ENCODE measurements at regions not wholly inside any gene's neighbourhood (a gene's known extent, or its start where the extent isn't known, plus 50 kb on each side); places are given as distances from the start of the nearest gene placed in this dataset.
A peak's percentile ranks its signal among the peaks of the same experiment; 100 is the strongest.

DNA sequence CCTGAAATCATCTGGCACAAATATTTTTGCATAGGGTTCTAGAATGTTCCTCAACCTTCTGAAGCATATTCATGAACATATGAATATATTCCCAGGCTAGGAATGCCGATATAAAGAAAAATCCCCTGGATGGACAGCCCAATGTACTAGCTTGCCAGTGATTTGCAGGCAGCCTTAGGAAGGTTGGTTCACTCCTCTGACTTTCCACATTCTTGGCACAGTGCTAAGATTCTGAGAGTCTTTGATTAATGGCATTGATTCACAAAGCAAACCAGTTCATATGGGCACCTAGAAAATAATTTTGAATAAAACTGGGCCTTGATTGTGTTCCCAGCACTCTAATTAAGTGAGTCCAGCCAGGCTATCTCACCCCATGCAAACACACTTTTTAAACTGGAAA, 56.9 kb upstream of the ENPP4 start:
- Histone ChIP-seq H3F3A (ENCODE audit: insufficient read depth, low read length) (no peaks in the 10 kb centered on the region), H2AFZ (ENCODE audit: low read length) (no peak overlapping the region), H3K9me2 (replicated peaks; ENCODE audit: insufficient read depth, low read length) (no peaks in the 10 kb centered on the region), H3K36me3 (replicated peaks; ENCODE audit: insufficient read depth, low read length) (no peaks in the 10 kb centered on the region), H4K20me1 (ENCODE audit: insufficient read depth, low read length) (no peaks in the 10 kb centered on the region), H3K4me1 (ENCODE audit: low read length) (no peaks in the 10 kb centered on the region), H3K4me2 (ENCODE audit: low read depth, low read length) (no peak overlapping the region), H3K9ac (ENCODE audit: low read length) (no peak overlapping the region), H3K9me3 (replicated peaks; ENCODE audit: insufficient read depth, low read length) (no peaks in the 10 kb centered on the region), H3K4me3 (ENCODE audit: low read length) (no peak overlapping the region), H3K27ac (ENCODE audit: low read length) (no peak overlapping the region), H3K27me3 (replicated peaks; ENCODE audit: insufficient read depth, low read length) (no peaks in the 10 kb centered on the region), H3K79me2 (ENCODE audit: low read length) (no peaks in the 10 kb centered on the region)
- TF ChIP-seq EZH2phosphoT487 (IDR thresholded peaks at IDR 0.05; ENCODE audit: low read length): no peak
- no peak for TF ChIP-seq CTCF (IDR thresholded peaks at IDR 0.05; ENCODE audit: low read length)
- TF ChIP-seq EZH2 (optimal IDR thresholded peaks at IDR 0.05; ENCODE audit: low read depth, low read length): no peak
- no peak for DNase-seq

GRCh38 chr6:46078294-46078693, 51.5 kb upstream of the ENPP4 start:
- Histone ChIP-seq H4K20me1 (ENCODE audit: insufficient read depth, low read length) (no peaks in the 10 kb centered on the region), H3K4me2 (ENCODE audit: low read depth, low read length) (no peak overlapping the region), H3K4me3 (ENCODE audit: low read length) (no peak overlapping the region), H3K27me3 (replicated peaks; ENCODE audit: insufficient read depth, low read length) (no peaks in the 10 kb centered on the region), H3K4me1 (ENCODE audit: low read length) (no peaks in the 10 kb centered on the region), H3K27ac (ENCODE audit: low read length) (no peak overlapping the region), H3K9ac (ENCODE audit: low read length) (no peak overlapping the region), H3K9me2 (replicated peaks; ENCODE audit: insufficient read depth, low read length) (no peaks in the 10 kb centered on the region), H3K9me3 (replicated peaks; ENCODE audit: insufficient read depth, low read length) (no peaks in the 10 kb centered on the region), H3K79me2 (ENCODE audit: low read length) (no peaks in the 10 kb centered on the region), H2AFZ (ENCODE audit: low read length) (no peak overlapping the region), H3K36me3 (replicated peaks; ENCODE audit: insufficient read depth, low read length) (no peaks in the 10 kb centered on the region), H3F3A (ENCODE audit: insufficient read depth, low read length) (no peaks in the 10 kb centered on the region)
- no peak for TF ChIP-seq CTCF (IDR thresholded peaks at IDR 0.05; ENCODE audit: low read length)
- TF ChIP-seq EZH2phosphoT487 (IDR thresholded peaks at IDR 0.05; ENCODE audit: low read length): no peak
- DNase-seq: no peak

DNA sequence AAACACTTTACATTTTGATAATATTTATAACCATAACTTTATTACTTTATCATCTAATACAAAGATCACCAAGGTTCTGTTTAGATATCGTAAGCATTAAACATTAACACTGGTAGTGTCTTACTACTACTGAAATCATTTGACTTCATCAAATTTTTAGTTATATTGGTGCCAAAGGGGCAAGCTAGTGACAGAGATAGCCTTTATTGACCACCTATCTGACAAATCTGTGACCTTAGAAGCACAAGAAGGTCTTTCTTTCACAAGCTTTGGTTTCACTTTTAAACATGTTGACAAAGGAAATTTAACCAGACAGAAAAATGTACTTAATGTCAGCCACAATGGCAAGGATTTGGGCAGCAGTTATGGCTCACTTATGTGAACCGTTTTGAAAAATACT, 50.7 kb upstream of the ENPP4 start:
- no peak for TF ChIP-seq CTCF (IDR thresholded peaks at IDR 0.05; ENCODE audit: low read length)
- Histone ChIP-seq H3K4me1 (ENCODE audit: low read length) (no peaks in the 10 kb centered on the region), H3K4me2 (ENCODE audit: low read depth, low read length) (peak overlapping the region; percentile 20; the same call in 1 of the 2 replicates), H2AFZ (ENCODE audit: low read length) (peak overlapping the region; percentile 46; the same call in 1 of the 2 replicates), H3F3A (ENCODE audit: insufficient read depth, low read length) (no peaks in the 10 kb centered on the region), H3K4me3 (ENCODE audit: low read length) (no peak overlapping the region), H3K79me2 (ENCODE audit: low read length) (no peaks in the 10 kb centered on the region), H3K9ac (ENCODE audit: low read length) (no peak overlapping the region), H3K9me2 (replicated peaks; ENCODE audit: insufficient read depth, low read length) (no peaks in the 10 kb centered on the region), H3K27ac (ENCODE audit: low read length) (no peak overlapping the region), H3K27me3 (replicated peaks; ENCODE audit: insufficient read depth, low read length) (no peaks in the 10 kb centered on the region), H3K9me3 (replicated peaks; ENCODE audit: insufficient read depth, low read length) (no peaks in the 10 kb centered on the region), H3K36me3 (replicated peaks; ENCODE audit: insufficient read depth, low read length) (no peaks in the 10 kb centered on the region), H4K20me1 (ENCODE audit: insufficient read depth, low read length) (no peaks in the 10 kb centered on the region)
- peak; percentile 14 for DNase-seq
